ENCODE measurements at regions not wholly inside any gene's neighbourhood (a gene's known extent, or its start where the extent isn't known, plus 50 kb on each side); places are given as distances from the start of the nearest gene placed in this dataset.

DNA sequence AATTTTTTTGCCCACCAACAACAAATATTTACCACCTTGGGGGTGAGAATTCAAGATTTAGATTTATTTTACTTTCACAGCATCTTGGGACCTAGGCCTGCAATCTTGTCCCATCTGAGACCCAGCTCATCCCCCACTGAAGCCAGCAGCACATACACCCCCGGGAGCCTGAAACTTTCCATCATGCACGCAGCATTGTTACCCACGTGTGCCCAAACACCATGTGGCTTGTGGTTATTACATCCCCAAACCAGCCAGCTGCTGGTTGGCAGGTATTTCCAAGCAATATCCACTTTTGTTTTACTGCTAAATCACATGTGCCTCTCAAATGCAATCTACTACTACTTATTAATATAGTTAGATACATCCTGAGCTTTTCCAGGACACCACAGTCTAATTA is 149.3 kb upstream of the NT5E start:
- H3K14ac ChIP-seq (ENCODE audit: low read length in 2 of 2): no peak overlapping the region
- DNase-seq: no peak
- no peak overlapping the region for H2BK12ac ChIP-seq (ENCODE audit: low read length in 2 of 2)
- no peak overlapping the region for H4K8ac ChIP-seq (ENCODE audit: low read length)
- no peak overlapping the region for H3K23ac ChIP-seq (ENCODE audit: low read length in 2 of 2)
- no peaks in the 10 kb centered on the region for H3K36me3 ChIP-seq (ENCODE audit: control insufficient read depth in 1 of 2, insufficient read depth in 2 of 2, low read depth in 1 of 2, low read length in 2 of 2)
- no peaks in the 10 kb centered on the region for H3K4me1 ChIP-seq (ENCODE audit: control insufficient read depth, insufficient read depth, low read depth, low read length)
- no peak overlapping the region for H3K27ac ChIP-seq (ENCODE audit: low read length, poor library complexity, severe bottlenecking)
- no peak overlapping the region for H3K18ac ChIP-seq (ENCODE audit: low read depth in 1 of 2, low read length in 2 of 2)
- H2BK120ac ChIP-seq (ENCODE audit: low read depth, low read length): no peak overlapping the region
- no peak overlapping the region for H3K9ac ChIP-seq (ENCODE audit: low read length)
- no peak overlapping the region for H2BK5ac ChIP-seq (ENCODE audit: low read depth, low read length, poor library complexity, severe bottlenecking)
- H2AK5ac ChIP-seq (ENCODE audit: low read length, severe bottlenecking): no peak overlapping the region
- no peaks in the 10 kb centered on the region for H3K79me1 ChIP-seq (replicated peaks; ENCODE audit: low read length, poor library complexity, severe bottlenecking)
- H4K91ac ChIP-seq (ENCODE audit: low read length): no peak overlapping the region
- WGBS: 93% methylated on average over 3 of the region's 3 CpGs
- H3K4me2 ChIP-seq (ENCODE audit: low read length, poor library complexity, severe bottlenecking): no peak overlapping the region
- no peak overlapping the region for H3K4ac ChIP-seq (ENCODE audit: low read depth in 1 of 2, low read length in 2 of 2)
- no peak overlapping the region for H2AFZ ChIP-seq (ENCODE audit: low read depth, low read length)
- peaks cover 0 to 9% of the 10 kb centered on the region in 2 experiments for H3K27me3 ChIP-seq (ENCODE audit: control insufficient read depth in 1 of 2, insufficient read depth in 1 of 2, low read length in 2 of 2)
- H2BK15ac ChIP-seq (ENCODE audit: low read depth, poor library complexity, severe bottlenecking): no peak overlapping the region
- no peaks in the 10 kb centered on the region for H3K9me3 ChIP-seq (ENCODE audit: control insufficient read depth, low read length)
- no peak overlapping the region for H3K4me3 ChIP-seq (ENCODE audit: insufficient read depth in 1 of 2, low read depth in 1 of 2, low read length in 2 of 2)

DNA sequence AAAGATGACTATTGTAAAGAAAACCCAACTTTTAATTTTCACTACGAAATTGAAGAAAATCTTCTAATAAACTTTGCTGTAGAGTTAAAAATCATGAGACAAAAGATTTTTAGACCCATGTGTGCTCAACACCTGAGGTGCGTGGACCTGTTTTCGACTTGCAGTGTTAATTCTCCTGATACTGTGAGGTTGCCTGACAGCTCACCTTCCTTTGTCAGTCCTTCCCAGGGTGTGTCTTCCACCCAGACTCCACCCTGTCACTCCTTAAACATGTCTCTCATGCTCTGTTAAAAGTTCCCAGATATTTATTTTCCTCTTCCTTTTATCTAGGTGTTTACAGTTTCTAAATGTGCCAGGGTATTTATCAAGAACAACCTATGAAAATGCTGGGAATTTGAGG is 151.3 kb upstream of the NT5E start:
- H3K36me3 ChIP-seq (ENCODE audit: control insufficient read depth in 1 of 2, insufficient read depth in 2 of 2, low read depth in 1 of 2, low read length in 2 of 2): no peaks in the 10 kb centered on the region
- H2BK12ac ChIP-seq (ENCODE audit: low read length in 2 of 2): no peak overlapping the region
- DNase-seq: no peak
- 78% methylated on average over 2 of the region's 3 CpGs for whole genome bisulfite sequencing
- no peak overlapping the region for H3K4me3 ChIP-seq (ENCODE audit: insufficient read depth in 1 of 2, low read depth in 1 of 2, low read length in 2 of 2)
- no peak overlapping the region for H3K9ac ChIP-seq (ENCODE audit: low read length)
- H3K18ac ChIP-seq (ENCODE audit: low read depth in 1 of 2, low read length in 2 of 2): no peak overlapping the region
- no peak overlapping the region for H2BK120ac ChIP-seq (ENCODE audit: low read depth, low read length)
- H2AK5ac ChIP-seq (ENCODE audit: low read length, severe bottlenecking): no peak overlapping the region
- H2AFZ ChIP-seq (ENCODE audit: low read depth, low read length): no peak overlapping the region
- no peak overlapping the region for H3K4ac ChIP-seq (ENCODE audit: low read depth in 1 of 2, low read length in 2 of 2)
- no peak overlapping the region for H3K4me2 ChIP-seq (ENCODE audit: low read length, poor library complexity, severe bottlenecking)
- no peak overlapping the region for H3K23ac ChIP-seq (ENCODE audit: low read length in 2 of 2)
- peaks cover 0 to 9% of the 10 kb centered on the region in 2 experiments for H3K27me3 ChIP-seq (ENCODE audit: control insufficient read depth in 1 of 2, insufficient read depth in 1 of 2, low read length in 2 of 2)
- no peaks in the 10 kb centered on the region for H3K4me1 ChIP-seq (ENCODE audit: control insufficient read depth, insufficient read depth, low read depth, low read length)
- H4K8ac ChIP-seq (ENCODE audit: low read length): no peak overlapping the region
- H2BK15ac ChIP-seq (ENCODE audit: low read depth, poor library complexity, severe bottlenecking): no peak overlapping the region
- no peak overlapping the region for H3K14ac ChIP-seq (ENCODE audit: low read length in 2 of 2)
- no peak overlapping the region for H4K91ac ChIP-seq (ENCODE audit: low read length)
- no peak overlapping the region for H3K27ac ChIP-seq (ENCODE audit: low read length, poor library complexity, severe bottlenecking)
- no peak overlapping the region for H2BK5ac ChIP-seq (ENCODE audit: low read depth, low read length, poor library complexity, severe bottlenecking)
- no peaks in the 10 kb centered on the region for H3K79me1 ChIP-seq (replicated peaks; ENCODE audit: low read length, poor library complexity, severe bottlenecking)
- no peaks in the 10 kb centered on the region for H3K9me3 ChIP-seq (ENCODE audit: control insufficient read depth, low read length)

DNA sequence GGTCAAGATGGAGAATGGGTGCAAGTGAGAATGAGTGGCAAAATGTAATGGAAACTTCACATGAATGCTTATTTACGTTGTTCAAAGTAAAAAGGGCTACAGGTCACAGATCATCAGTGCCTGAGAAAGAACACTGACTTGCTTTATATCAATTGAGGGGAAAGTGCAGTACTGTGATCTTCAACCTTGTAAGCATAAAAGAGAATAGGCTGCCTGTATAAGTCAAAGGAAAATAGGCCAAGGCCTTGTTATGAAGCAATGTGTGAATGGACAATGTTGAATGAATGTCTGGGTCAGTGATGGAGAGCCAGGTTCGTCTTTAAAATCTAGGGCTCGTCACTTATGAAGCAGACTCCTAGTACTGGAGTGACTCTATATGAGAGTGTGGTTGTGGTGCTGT is 158.6 kb upstream of the NT5E start:
- Histone ChIP-seq H3K4me1 (ENCODE audit: control insufficient read depth, insufficient read depth, low read depth, low read length) (no peaks in the 10 kb centered on the region), H3K4me3 (ENCODE audit: insufficient read depth in 1 of 2, low read depth in 1 of 2, low read length in 2 of 2) (no peak overlapping the region), H3K9me3 (ENCODE audit: control insufficient read depth, low read length) (no peaks in the 10 kb centered on the region), H3K18ac (ENCODE audit: low read depth in 1 of 2, low read length in 2 of 2) (no peak overlapping the region), H2BK15ac (ENCODE audit: low read depth, poor library complexity, severe bottlenecking) (no peak overlapping the region), H4K91ac (ENCODE audit: low read length) (no peak overlapping the region), H2AK5ac (ENCODE audit: low read length, severe bottlenecking) (no peak overlapping the region), H3K4ac (ENCODE audit: low read depth in 1 of 2, low read length in 2 of 2) (no peak overlapping the region), H3K23ac (ENCODE audit: low read length in 2 of 2) (no peak overlapping the region), H3K79me1 (replicated peaks; ENCODE audit: low read length, poor library complexity, severe bottlenecking) (no peaks in the 10 kb centered on the region), H2BK5ac (ENCODE audit: low read depth, low read length, poor library complexity, severe bottlenecking) (no peak overlapping the region), H3K9ac (ENCODE audit: low read length) (no peak overlapping the region), H3K27me3 (ENCODE audit: control insufficient read depth in 1 of 2, insufficient read depth in 1 of 2, low read length in 2 of 2) (peaks cover 3 to 8% of the 10 kb centered on the region in 2 experiments), H4K8ac (ENCODE audit: low read length) (no peak overlapping the region), H3K27ac (ENCODE audit: low read length, poor library complexity, severe bottlenecking) (no peak overlapping the region), H2BK120ac (ENCODE audit: low read depth, low read length) (no peak overlapping the region), H2AFZ (ENCODE audit: low read depth, low read length) (no peak overlapping the region), H3K4me2 (ENCODE audit: low read length, poor library complexity, severe bottlenecking) (no peak overlapping the region), H3K14ac (ENCODE audit: low read length in 2 of 2) (no peak overlapping the region), H2BK12ac (ENCODE audit: low read length in 2 of 2) (no peak overlapping the region), H3K36me3 (ENCODE audit: control insufficient read depth in 1 of 2, insufficient read depth in 2 of 2, low read depth in 1 of 2, low read length in 2 of 2) (no peaks in the 10 kb centered on the region)
- DNase-seq: no peak
- WGBS: 78% methylated on average over 3 of the region's 3 CpGs

DNA sequence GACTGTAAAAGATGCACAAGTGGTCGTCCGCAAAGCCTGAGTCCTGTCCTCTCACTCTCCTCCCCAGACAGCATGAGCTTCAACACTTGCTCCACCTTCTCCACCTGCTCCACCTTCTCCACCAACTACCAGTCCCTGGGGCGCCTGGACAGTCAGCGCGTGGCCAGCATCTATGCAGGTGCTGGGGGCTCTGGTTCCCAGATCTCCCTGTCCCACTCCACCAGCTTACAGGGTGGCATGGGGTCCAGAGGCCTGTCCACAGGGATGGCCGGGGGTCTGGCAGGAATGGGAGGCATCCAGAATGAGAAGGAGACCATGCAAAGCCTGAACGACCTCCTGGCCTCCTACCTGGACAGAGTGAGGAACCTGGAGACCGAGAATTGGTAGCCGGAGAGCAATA is 162.2 kb upstream of the NT5E start:
- H4K8ac ChIP-seq (ENCODE audit: low read length): no peak overlapping the region
- no peak overlapping the region for H2BK12ac ChIP-seq (ENCODE audit: low read length in 2 of 2)

More for the DNA sequence above, 162.2 kb upstream of the NT5E start:
- H3K4me3 ChIP-seq (ENCODE audit: insufficient read depth in 1 of 2, low read depth in 1 of 2, low read length in 2 of 2): no peak overlapping the region
- no peak overlapping the region for H2AFZ ChIP-seq (ENCODE audit: low read depth, low read length)
- WGBS: 81% methylated on average over 9 of the region's 9 CpGs
- no peak overlapping the region for H2BK15ac ChIP-seq (ENCODE audit: low read depth, poor library complexity, severe bottlenecking)
- no peak overlapping the region for H3K9ac ChIP-seq (ENCODE audit: low read length)
- no peak overlapping the region for H3K27ac ChIP-seq (ENCODE audit: low read length, poor library complexity, severe bottlenecking)
- H4K91ac ChIP-seq (ENCODE audit: low read length): no peak overlapping the region
- no peak for DNase-seq
- no peak overlapping the region for H3K14ac ChIP-seq (ENCODE audit: low read length in 2 of 2)
- H3K9me3 ChIP-seq (ENCODE audit: control insufficient read depth, low read length): no peaks in the 10 kb centered on the region
- H2AK5ac ChIP-seq (ENCODE audit: low read length, severe bottlenecking): no peak overlapping the region
- H3K79me1 ChIP-seq (replicated peaks; ENCODE audit: low read length, poor library complexity, severe bottlenecking): no peaks in the 10 kb centered on the region
- H3K36me3 ChIP-seq (ENCODE audit: control insufficient read depth in 1 of 2, insufficient read depth in 2 of 2, low read depth in 1 of 2, low read length in 2 of 2): no peaks in the 10 kb centered on the region
- H2BK5ac ChIP-seq (ENCODE audit: low read depth, low read length, poor library complexity, severe bottlenecking): no peak overlapping the region
- no peak overlapping the region for H3K23ac ChIP-seq (ENCODE audit: low read length in 2 of 2)
- no peak overlapping the region for H3K18ac ChIP-seq (ENCODE audit: low read depth in 1 of 2, low read length in 2 of 2)
- H3K4me1 ChIP-seq (ENCODE audit: control insufficient read depth, insufficient read depth, low read depth, low read length): no peaks in the 10 kb centered on the region
- H3K27me3 ChIP-seq (ENCODE audit: control insufficient read depth in 1 of 2, insufficient read depth in 1 of 2, low read length in 2 of 2): peaks cover 0 to 3% of the 10 kb centered on the region in 2 experiments
- H3K4ac ChIP-seq (ENCODE audit: low read depth in 1 of 2, low read length in 2 of 2): no peak overlapping the region
- no peak overlapping the region for H2BK120ac ChIP-seq (ENCODE audit: low read depth, low read length)
- H3K4me2 ChIP-seq (ENCODE audit: low read length, poor library complexity, severe bottlenecking): no peak overlapping the region

All from mesenchymal stem cell (in vitro differentiated cells and primary cell).